Urothelium cell line (cell line): ENCODE measurements at regions not wholly inside any gene's neighbourhood (a gene's known extent, or its start where the extent isn't known, plus 50 kb on each side); places are given as distances from the start of the nearest gene placed in this dataset.

Experiments used
- DNase-seq: peaks from one replicate; pipeline ENCODE4 v3.0.0; 2011; ENCODE audit warnings: low spot score, mixed read lengths
- FAIRE-seq: peaks from 2 replicates; lab custom pipeline; 2011; peaks lifted over from hg19 to GRCh38; lab: Jason Lieb, UNC

DNA sequence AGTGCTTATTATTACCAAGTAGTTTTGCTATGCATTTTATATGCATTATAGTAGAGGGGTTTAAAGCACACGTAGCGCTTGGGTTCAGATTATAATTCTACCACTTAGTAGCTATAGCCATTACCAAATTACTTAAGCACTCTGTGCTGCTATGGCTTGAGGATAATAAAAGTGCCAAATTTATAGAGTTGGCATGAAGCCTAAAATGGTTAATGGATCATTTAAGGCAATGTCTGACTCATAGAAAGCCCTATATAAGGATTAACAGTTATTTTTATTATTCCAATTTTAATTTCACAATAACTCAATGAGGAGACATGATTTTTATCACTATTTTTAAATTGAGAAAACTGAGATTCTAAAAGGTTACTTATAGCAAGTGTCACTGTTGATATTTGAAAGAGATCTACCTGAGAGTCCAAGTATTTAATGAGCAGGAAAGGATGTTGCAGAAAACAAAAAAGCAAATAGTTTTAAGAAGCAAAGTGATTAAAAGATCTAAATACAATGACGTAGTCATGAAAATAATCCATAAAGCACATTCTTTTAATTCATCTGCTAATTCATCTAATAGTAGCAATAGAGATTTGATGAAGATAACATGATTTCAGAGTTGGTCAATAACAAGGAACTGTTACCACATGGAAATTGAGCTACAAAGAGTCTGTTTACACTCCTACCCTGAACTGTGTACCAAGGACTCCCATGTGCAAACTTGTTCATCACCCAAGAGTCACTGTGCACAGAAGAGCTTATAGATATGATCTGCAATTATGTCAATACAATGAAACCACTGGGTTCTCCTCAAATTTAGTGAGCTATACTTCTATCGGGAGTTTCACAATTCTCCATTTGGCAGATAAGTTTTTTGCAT is 78.8 kb upstream of the DTNA start:
- FAIRE-seq: no peak
- DNase-seq: no peak

DNA sequence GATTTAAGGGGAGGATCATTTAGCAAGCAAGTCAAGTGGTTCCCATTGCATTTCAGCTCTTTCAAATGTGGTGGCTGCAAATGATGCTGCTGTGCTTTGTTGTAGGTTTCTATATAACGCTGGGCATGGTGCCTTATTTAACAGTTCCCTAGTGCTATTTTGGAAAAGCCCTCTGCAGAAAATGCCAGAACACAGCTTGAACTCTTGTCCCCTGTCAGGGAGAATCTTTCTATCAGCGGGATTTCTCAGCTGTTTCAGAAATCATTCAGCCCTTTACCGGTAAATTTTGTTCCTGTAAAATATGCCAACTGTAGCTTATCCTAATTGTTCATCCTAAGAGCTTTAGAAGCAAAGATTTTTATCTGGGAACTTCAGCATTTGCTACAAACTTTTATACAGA is 77.8 kb upstream of the DTNA start:
- FAIRE-seq: no peak

DNA sequence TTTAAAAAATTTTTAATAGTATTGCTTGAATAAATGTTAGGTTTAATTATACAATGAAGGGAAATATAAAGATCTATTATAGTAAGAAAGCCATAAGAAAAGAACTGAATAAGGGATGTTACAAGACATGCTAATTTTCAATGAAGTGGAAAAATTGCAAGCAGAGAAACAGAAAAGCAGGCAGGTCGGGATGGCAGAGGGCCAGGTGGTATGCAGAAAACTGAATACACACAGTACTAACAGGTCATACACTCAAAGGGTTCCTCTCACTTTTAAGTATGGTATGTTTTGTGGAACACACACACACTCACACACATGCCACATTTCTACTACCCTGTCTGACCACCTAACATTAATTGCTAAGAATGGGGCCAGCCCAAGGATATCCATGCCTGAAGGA is 76.7 kb upstream of the DTNA start:
- no peak for DNase-seq
- FAIRE-seq: no peak

More for the DNA sequence above, 77.8 kb upstream of the DTNA start:
- DNase-seq: no peak

DNA sequence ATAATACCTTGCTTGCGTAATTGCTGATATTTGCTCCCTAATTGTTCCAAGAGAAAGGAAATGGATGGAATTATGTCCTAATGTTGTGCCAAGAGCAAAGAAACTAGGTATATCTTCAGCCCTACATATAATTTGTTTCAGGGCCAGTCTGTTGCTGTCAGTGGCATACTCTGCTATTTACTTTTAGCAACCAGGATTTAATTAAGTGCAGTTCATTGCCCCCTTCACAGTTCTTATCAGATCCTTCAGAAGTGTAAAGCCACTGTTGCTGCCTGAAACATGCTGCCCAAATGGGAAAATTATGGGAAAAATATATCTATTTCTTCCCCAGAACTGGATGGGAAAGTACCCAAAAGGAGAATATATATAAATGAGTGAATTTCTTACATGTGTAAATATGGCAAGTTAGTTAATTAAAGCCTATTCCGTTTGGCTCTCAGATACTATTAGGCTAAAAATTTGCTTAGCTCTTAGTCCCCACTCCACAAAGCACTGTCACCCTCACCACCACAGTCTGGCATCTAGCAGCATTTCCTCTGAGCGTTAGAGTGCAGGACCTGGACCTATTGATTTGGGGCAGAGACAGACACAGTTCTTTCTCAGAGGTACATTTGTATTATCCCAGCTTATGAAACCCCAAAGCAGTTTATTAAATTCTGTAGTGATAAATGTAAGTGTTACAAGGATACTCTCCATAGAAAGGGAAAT is 72.8 kb upstream of the DTNA start:
- DNase-seq (no peak), FAIRE-seq (no peak)

DNA sequence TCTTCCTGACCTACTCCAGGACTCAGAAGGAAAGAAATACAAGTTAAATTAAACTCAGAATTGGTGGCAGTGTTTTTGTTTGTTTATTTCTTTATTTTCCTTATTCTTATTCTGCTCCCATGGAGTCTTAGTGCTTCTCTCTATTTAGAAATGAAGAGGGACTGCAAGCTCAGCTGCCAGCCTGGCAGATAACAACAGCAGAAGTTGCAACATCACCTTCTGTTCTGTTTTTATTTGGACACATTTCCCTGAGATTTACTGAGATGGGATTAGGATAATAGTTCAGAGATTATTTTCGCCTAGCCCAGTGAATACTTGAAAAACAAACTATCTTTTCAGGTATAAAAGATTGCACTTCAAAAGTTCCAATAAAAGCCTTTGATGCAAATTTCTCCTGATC is 70.4 kb upstream of the DTNA start:
- no peak for DNase-seq
- FAIRE-seq: no peak

DNA sequence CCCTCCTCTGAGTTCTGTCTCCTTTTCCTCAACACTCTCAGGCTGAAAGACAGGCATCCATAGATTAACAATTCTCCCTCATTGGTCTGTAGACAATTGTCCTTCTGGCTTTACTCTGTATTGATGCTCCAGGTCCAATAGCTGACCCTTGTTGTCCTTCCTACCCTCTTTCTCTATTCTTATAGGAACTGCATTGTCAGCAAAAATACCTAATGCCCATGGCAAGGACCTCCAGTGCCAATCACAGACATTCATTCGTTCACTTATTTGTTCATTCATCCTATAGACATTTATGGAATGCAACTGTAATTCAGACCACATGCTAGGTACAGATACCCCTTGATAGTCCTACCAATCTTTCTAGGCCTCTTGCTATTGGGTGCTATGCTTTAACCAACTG is 69.8 kb upstream of the DTNA start:
- FAIRE-seq (no peak), DNase-seq (no peak)

DNA sequence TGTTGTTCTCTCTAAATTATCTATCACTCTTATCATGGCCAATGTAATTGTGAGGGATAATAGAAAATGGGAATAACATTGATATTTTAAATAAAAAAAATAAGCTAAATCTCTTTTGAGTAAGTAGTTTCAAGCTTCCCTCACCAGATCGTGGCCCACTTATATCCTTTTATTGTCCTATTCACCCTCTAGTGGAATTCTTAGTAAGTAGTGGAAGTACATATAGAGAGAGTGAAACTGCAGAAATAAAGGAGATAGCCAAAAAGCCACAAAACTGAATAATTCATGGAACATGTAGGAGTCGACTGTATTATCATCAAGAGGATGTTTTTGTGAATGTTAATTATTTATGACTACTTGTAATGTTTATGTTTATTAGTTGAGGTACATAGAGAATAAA is 66.1 kb upstream of the DTNA start:
- DNase-seq: no peak
- no peak for FAIRE-seq

DNA sequence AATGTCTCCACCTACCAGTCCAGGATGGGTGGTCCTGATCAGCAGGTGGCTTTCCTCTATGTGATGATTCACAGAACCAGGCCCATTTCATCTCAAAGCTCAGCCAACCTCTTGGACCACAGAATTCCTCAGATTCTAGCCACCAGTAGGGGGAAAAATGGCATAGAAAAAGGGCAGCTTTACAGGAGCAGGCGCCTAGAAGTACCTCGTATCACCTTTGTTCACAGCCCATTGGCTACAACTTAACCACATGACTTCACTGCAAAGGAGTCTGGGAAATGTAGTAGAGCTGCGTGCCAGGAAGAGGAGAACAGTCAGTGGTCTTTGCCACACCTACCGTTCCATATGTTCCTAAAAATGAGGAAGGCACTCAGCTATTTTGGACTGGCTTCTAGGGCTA is 62.8 kb upstream of the DTNA start:
- DNase-seq (no peak), FAIRE-seq (no peak)

DNA sequence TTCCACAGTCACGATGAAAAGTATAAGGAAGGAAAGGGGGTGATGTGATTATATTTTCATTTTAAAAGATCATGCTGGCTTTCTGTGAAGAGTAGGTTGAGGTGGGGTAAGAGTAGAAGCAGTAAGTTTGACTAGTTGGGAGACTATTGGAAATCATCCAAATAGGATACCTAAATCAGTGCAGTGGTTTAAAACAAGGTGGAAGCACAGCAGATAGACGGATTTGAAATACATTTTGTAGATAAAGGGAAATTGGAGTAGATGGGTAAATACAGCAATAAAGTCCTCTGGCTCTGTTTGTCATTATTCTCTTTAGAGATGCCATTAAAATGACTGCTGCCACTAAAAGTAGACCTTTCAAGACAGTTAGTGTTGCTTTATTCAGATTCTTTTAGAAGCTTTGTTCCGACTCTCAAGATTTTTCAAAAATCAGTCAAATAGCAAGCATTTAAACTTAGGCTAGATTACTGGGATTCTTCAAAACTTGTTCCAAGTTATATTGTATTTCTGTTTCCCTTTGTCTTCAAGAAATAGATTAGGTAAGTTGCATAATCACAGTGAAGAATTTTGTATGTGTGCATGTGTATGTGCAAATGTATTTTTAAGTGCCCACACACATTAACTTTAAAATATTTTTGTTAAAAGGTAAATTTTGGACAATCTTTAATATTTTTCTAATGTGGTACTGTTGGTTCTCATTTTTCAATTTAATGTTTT is 61.7 kb upstream of the DTNA start:
- FAIRE-seq (no peak), DNase-seq (no peak)

DNA sequence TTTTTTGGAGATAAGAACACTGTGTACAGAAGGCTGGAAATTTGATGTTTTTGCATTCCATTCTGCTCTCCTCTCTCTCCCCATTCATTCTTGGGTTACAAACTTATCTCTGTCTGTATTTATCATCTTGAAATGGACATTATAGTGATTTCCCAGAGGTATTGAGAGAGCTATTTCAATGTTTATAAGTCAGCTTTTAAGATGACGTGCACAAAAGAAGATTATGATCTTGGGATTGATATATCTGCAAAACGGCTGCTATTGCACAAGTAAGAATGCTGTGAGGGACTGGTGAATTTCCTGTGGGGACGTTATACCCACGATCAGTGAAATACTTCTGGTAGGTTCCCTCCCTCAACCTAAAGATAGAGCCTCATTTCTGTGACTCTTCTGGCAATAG is 61.0 kb upstream of the DTNA start:
- DNase-seq: no peak
- no peak for FAIRE-seq

DNA sequence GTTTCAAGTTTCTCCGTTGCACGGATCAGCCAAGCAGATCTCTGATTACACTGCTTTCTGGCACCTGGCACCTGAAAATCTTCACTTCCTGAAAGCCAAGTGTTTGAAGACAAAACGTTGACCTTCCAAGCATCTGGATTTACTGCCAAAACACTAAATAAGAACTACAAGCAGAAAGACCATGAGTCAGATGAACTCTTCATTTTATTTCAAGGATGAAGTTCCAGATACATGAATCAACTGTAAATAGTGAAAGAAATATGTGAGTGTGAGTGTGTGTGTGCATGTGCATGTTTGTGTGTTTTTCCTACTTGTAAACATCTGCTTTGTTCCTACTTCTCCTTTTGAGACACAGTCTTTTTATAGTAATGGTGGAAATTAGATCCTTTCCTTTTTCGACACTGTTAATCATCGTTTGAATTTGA is 60.0 kb upstream of the DTNA start:
- DNase-seq (no peak), FAIRE-seq (no peak)

DNA sequence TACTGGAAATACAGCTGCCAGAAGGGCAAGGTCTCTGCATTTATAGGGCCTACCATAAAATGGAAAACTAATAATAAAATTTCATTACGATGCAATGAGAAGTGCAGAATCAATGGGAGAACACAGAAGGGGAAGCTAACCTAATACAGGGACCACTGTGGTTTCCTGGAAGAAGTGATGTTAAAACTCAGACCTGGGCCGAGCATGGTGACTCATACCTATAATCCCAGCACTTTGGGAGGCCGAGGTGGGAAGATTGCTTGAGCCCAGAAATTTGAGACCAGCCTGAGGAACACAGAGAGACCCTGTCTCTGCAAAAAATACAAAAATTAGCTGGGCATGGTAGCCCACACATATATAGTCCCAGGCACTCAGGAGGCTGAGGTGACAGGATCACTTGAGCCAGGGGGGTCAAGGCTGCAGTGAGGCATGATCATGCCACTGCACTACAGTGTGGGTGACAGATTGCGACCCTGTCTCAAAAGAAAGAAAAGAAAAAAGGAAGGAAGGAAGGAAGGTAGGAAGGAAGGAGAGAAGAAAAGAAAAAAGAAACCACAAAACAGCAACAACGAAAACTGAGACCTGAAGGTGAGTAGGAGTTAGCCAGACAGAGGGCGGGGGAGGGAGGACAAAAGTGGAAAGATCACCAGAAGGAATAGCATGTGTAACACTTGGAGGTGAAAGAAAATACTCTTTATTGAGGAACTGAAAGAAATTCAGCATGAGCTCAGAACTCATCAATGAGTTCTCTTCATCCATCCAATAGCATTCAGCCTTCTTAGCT is 58.3 kb upstream of the DTNA start:
- FAIRE-seq (no peak), DNase-seq (no peak)

DNA sequence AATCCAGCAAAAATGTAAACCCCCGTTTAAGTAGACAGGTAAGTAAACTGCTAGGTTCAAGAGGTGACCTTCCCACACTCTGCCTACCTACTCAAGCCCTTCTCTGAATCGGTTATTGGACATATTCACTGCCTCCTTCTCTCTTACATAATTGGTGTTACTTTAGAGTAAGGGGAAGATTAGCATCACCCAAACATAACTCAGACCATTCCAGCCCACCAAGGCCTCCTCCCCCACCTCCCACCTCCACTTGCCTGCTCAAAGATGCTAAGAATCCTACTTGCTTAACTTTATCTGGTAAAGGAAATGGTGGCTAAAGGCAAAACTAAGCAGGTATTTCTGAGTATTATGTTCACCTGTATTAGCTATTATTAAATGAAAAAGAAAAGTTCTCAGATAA is 55.0 kb upstream of the DTNA start:
- no peak for FAIRE-seq
- DNase-seq: no peak

DNA sequence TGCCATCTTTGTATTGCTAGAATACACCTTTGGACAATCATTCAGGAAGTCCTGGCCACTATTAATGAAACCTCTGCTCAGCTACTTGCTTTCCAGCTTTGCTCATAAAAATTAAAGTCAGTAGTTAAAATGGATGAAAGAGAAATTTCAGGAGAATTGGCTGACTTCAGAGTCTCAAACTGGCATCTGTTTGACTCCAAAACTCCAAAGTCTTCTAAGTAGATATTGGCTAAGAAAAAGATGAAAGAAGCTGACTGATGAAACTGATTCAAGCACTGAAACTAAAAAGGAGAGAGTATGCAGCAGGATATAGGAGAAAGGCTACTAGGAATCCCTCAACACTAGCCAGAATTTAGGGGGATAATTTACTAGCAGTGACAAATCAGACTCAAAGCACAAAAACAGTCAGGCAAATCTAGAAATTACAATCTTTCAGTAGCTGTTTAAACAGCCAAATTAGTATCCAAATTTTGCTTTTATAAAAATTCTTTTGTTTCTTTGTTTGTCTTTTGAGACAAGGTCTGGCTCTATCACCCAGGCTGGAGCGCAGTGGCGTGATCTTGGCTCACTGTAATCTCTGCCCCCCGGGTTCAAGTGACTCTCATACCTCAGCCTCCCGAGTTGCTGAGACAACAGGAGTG is 52.1 kb upstream of the DTNA start:
- DNase-seq (no peak), FAIRE-seq (no peak)

DNA sequence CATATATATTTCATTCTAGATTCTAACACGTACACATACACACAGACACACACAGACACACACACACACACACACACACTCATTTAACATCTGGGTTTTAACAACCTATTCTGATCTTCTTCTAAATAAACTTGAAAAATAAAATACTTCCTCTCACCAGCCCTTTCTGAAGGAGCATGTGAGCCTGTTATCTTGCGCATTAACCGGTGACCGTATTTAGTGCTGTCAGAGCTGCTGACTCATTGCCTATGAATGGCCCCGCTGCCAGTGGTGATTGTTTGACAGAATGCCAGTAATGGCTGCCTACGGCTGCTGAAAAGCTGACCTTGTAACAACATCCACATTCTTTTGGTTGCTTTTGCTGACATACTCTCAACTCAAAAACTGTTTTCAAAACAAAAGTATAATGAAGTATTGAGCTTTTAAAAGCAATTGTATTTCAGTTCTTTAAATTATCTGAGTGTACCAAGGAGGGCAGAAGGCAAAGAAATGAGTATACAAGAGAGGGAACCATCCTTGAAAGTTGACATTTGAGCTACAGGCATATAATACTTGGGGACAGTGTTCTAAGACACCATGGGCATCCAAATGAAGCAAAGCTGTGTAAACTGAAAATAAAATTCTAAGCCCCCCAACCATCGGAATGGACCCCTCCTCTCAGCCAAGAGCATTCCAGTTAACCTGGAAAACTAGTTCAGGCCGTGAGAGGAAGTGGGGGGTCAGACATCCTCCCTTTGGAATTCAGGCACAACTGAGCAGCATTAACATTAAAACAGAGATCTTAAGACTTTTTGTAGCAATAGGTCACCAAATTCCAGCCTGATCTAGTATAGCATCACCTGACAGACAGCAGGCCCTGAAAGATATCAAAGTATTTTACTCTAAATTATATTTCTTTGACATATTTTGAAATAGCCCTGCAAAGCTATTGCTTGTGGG is 50.2 kb upstream of the DTNA start:
- peak; percentile 75 for DNase-seq
- peak; percentile 61 for FAIRE-seq
